ENCODE measurements at regions not wholly inside any gene's neighbourhood (a gene's known extent, or its start where the extent isn't known, plus 50 kb on each side); places are given as distances from the start of the nearest gene placed in this dataset.

DNA sequence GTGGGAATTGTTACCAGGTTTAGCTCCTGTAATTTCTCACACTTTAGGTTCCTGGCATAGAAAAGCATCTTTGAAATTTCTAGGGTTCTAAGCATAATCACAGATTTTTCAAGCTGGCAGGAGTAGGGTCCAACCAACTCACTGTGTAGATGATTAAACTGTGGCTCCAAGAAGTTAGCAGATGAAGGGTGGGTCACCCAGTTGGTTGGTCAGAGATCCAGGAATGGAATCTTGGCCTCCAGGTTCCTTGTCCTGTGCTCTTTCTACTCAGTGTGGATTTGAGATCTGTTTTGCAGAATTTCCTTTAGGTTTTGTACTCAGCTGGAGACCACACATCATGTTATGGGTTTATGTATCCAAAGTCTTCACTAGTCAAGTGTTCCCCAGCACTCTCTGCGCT, 90.3 kb upstream of the MAML3 start:
- TF ChIP-seq, protein P1, sequence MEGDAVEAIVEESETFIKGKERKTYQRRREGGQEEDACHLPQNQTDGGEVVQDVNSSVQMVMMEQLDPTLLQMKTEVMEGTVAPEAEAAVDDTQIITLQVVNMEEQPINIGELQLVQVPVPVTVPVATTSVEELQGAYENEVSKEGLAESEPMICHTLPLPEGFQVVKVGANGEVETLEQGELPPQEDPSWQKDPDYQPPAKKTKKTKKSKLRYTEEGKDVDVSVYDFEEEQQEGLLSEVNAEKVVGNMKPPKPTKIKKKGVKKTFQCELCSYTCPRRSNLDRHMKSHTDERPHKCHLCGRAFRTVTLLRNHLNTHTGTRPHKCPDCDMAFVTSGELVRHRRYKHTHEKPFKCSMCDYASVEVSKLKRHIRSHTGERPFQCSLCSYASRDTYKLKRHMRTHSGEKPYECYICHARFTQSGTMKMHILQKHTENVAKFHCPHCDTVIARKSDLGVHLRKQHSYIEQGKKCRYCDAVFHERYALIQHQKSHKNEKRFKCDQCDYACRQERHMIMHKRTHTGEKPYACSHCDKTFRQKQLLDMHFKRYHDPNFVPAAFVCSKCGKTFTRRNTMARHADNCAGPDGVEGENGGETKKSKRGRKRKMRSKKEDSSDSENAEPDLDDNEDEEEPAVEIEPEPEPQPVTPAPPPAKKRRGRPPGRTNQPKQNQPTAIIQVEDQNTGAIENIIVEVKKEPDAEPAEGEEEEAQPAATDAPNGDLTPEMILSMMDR (IDR thresholded peaks at IDR 0.05): no peak
- no peak for TF ChIP-seq POLR2A (IDR thresholded peaks at IDR 0.05)

All from vagina (tissue), 2 donors.